Stimulated activated naive CD4-positive, alpha-beta T cell (primary cell): ENCODE measurements at regions not wholly inside any gene's neighbourhood (a gene's known extent, or its start where the extent isn't known, plus 50 kb on each side); places are given as distances from the start of the nearest gene placed in this dataset.
A peak's percentile ranks its signal among the peaks of the same experiment; 100 is the strongest.

ENCODE experiments used
- DNase-seq, 6 experiments: peaks; one replicate each; lab custom pipeline; 2025; lab: John Stamatoyannopoulos, UW

DNA sequence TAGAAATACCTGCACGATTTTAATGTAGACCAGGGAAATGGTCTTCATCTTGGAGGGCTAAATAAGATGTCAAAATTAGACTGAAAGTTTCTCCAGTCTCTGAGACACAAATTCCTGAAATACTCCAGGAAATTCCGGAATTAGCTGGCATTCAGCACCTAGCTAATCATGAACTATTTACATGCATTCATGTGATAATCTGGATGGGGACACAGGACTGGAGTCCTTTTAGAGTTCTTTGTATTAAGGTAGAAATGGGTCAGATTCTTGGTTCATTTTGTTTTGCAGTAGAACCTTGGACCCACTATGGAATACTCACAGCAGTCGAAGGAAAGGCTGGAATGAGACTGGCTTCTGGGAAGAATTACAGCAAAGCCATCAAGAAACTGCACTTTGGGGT, 65.3 kb upstream of the MDFIC start:
- DNase-seq: no peak

DNA sequence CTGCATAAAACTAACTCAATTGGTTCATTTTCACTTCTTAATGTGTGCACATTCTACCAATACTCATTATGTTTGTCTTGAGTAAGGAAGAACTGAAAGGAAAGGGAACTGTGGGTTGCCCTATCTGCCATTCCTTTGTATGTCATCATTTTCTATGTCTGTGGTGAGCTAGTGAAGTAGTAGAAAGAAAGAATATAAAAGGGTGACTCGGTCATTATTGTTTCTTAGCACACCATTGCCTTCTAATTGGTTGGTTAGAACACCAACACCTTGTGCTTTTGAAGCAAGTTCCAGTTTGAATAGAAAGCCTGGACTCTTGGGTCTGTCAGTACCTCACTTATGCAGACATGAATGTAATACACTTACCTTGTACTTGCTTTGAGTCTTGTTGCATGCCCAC, 64.3 kb upstream of the MDFIC start:
- no peak for DNase-seq

DNA sequence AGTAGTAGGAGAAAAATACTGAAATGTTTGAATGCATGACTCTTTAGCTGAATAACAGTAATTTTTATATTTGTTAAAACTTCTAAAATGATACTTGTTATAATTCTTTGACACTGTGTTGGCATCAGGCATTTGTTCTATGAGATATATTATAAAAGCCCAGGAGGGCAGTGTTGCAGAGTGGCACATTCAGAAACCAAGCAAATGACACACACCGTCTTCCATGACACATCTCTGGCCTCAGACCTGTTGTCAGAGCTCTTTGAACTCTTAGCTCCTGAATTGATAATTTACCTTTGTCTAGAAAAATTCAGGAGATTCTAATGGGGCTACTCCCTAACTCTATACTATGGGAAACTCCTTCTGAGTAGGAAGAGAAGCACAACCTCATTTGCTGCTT, 62.4 kb upstream of the MDFIC start:
- DNase-seq: no peak

DNA sequence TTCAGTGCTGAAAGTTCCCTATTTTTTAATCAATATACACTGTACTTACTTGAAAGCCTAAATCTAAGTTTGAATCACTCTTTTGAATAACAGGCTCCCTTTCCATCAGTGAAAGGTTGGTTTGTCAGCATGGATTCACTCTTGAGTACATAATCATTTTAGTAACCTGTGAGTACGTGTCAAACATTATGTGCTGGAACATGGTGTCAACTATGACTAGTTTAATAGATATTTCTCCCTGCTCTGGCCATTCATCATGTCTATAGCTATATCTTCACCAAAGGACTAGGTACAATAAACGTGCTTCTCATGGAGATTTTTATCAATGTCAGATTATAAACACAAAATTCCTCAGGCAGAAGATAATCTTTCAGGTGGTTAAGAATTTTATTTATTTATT, 61.7 kb upstream of the MDFIC start:
- DNase-seq: no peak

DNA sequence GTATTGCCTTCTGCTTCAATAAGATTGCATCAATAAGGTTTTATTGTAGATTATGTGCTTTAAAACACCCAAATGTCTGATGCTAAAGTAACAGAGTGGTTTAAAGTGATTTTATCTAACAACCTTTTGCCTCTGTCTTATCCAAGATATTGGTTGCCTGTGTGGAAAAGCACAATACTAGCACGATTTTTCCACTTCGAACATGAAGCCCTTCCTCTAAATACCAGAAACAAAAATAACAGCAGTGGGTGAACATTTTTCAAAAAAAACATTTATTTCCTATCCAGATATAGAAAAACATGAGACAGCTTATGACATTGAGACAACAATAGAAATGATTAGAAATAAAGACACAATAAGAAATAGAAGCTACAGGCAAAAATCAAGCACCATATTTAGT, 59.5 kb upstream of the MDFIC start:
- no peak for DNase-seq

DNA sequence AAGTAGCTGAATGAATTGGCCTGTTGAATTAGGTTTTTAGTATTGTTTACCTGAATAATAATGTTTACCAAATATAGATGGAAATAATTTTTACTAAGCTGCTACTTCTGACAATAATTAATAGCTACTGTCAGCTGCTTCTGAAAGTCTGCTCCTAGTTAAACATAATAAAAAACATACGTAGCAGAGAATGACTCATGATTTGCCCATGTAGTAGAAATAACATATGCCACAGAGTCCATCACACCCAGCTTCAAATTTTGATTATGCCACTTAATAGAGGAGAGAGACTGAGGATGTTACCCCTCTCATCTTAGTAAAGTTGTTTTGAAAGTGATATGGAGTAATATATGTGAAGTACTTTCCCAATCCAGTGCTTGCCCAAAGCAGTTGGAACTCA, 57.6 kb upstream of the MDFIC start:
- DNase-seq: no peak

DNA sequence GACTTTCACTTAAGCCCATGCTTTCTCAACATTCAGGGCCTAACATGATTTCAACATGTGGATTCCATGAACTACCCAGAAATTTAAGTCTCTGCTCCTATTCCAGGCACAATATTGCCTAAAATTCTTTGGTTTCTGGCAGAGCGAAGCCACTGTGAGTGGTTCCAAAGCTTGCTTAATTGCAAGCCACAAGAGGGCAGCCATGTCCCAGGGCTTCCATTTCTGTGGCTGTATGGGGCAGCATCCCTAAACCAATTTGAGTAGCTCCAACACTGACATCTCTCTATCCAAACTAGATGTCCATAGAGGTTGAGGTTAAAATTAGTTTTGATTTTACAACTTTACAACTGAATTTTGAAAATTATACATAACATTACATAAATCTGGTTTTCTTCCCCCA, 56.3 kb upstream of the MDFIC start:
- peak; percentile 2 to 58 (median 16) for DNase-seq
